ENCODE measurements at regions not wholly inside any gene's neighbourhood (a gene's known extent, or its start where the extent isn't known, plus 50 kb on each side); places are given as distances from the start of the nearest gene placed in this dataset.

GRCh38 chr1:212558693-212559480 lies 49.7 kb upstream of the ATF3 start:
- peak; percentile 87 for DNase-seq (ENCODE audit: low read depth)
